Right lobe of liver (tissue), 6 donors: ENCODE measurements at regions not wholly inside any gene's neighbourhood (a gene's known extent, or its start where the extent isn't known, plus 50 kb on each side); places are given as distances from the start of the nearest gene placed in this dataset.
A peak's percentile ranks its signal among the peaks of the same experiment; 100 is the strongest.
"Not testable (repeated sequence)": the region's sequence is repeated elsewhere in the genome, so short reads cannot be mapped to it uniquely, and the experiment has no call there.

Experiments
- ATAC-seq, 4 donors: fragments of 200-7000 bp; cut with Tn5 transposase; one replicate each; pipeline ENCODE4 v1.9.1; 2020; ENCODE audit warnings: mild to moderate bottlenecking in 4 of 4, moderate library complexity in 4 of 4
- DNase-seq, 3 donors: peaks; one replicate each; pipeline ENCODE4 v3.0.0-alpha.2; 2020
- H3K27ac ChIP-seq, 3 donors: fragments of 200-600 bp; one replicate each; pipeline ENCODE4 v1.8.0; 2022
- H3K27me3 ChIP-seq, 2 donors: fragments of 200-600 bp; one replicate each; pipeline ENCODE4 v1.8.0; 2022
- H3K36me3 ChIP-seq, 4 donors: fragments of 200-600 bp; sonication (generic) in 1 of 4; one replicate each; pipeline versions ENCODE4 v1.5.1 to v1.8.0; 2017 to 2022; ENCODE audit warnings: control low read depth in 1 of 4
- H3K4me1 ChIP-seq, 4 donors: fragments of 200-600 bp; sonication (generic) in 1 of 4; one replicate each; pipeline versions ENCODE4 v1.5.1 to v1.8.0; 2017 to 2022; ENCODE audit warnings: control low read depth in 1 of 4
- H3K4me3 ChIP-seq, 3 donors: fragments of 200-600 bp; one replicate each; pipeline ENCODE4 v1.8.0; 2022
- H3K9me3 ChIP-seq, 4 donors: fragments of 200-600 bp; sonication (generic) in 1 of 4; one replicate each; pipeline versions ENCODE4 v1.5.1 to v1.8.0; 2017 to 2022; ENCODE audit warnings: control low read depth in 1 of 4
- CTCF ChIP-seq, 4 donors: fragments of 200-600 bp in 3 of 4; fragments of 450-650 bp in 1 of 4; IDR thresholded peaks; one replicate each; pipeline versions ENCODE4 v1.5.1 to v1.8.0; 2016 to 2022; ENCODE audit warnings: antibody characterized with exemption in 4 of 4, mild to moderate bottlenecking in 2 of 4
- POLR2A ChIP-seq: fragments of 450-650 bp; IDR thresholded peaks from one replicate; pipeline ENCODE4 v1.6.1; 2017; ENCODE audit warnings: antibody characterized with exemption, mild to moderate bottlenecking
- WGBS: methylation state at CpG from one replicate; pipeline ENCODE4 v1.1.6; 2018; ENCODE audit warnings: low coverage, low lambda C conversion rate; ENCODE audit not compliant: insufficient coverage; ENCODE audit errors: missing lambda C conversion rate; 5-methylcytosine and 5-hydroxymethylcytosine counted together
- intact Hi-C, 2 donors: fragments of 100-400 bp; cut with DNase I; formaldehyde crosslinking; loops; one replicate each; pipeline versions ENCODE4 v1.11.2 to v1.14.1; 2022
- donor health status: DM: no; HTN: yes; CAD: no.
- donor health status: DM: no; HTN: no; CAD: no.
- donor health status: DM: no; HTN: no; CAD: no.
- donor health status: DM: no; HTN: yes; CAD: no.
- donor health status: DM: no; HTN: yes; CAD: no.

GRCh38 chr2:221741496-221742211 lies 169.6 kb upstream of the EPHA4 start:
- TF ChIP-seq CTCF (IDR thresholded peaks at IDR 0.05) = no peak
- TF ChIP-seq POLR2A = no peak
- DNase-seq = no peak
- no peak for ATAC-seq
- intact Hi-C loops = no loop called here
- WGBS = 47% methylated on average over 4 of the region's 4 CpGs
- Histone ChIP-seq H3K27ac (no peak overlapping the region), H3K4me3 (no peak overlapping the region), H3K9me3 (no peaks in the 10 kb centered on the region), H3K36me3 (no peaks in the 10 kb centered on the region), H3K4me1 (no peaks in the 10 kb centered on the region), H3K27me3 (no peaks in the 10 kb centered on the region)

GRCh38 chr2:221731432-221732145 lies 159.5 kb upstream of the EPHA4 start:
- Histone ChIP-seq H3K4me3 (no peak overlapping the region), H3K27me3 (no peaks in the 10 kb centered on the region), H3K27ac (no peak overlapping the region), H3K9me3 (no peaks in the 10 kb centered on the region), H3K36me3 (no peaks in the 10 kb centered on the region), H3K4me1 (peaks cover 0 to 5% (median 0%) of the 10 kb centered on the region in 4 donors)
- ATAC-seq = peak in 3 of 4 donors; percentile 36 to 85 (median 81)
- no peak for TF ChIP-seq CTCF (IDR thresholded peaks at IDR 0.05)
- no peak for TF ChIP-seq POLR2A
- 32% methylated on average over 3 of the region's 3 CpGs for WGBS
- intact Hi-C loops = no loop called here
- no peak for DNase-seq

- Histone ChIP-seq H3K9me3 (no peaks in the 10 kb centered on the region), H3K4me1 (peaks cover 0 to 5% (median 0%) of the 10 kb centered on the region in 4 donors), H3K36me3 (no peaks in the 10 kb centered on the region), H3K4me3 (no peak overlapping the region), H3K27me3 (no peaks in the 10 kb centered on the region), H3K27ac (no peak overlapping the region)
- TF ChIP-seq CTCF (IDR thresholded peaks at IDR 0.05) (no peak), POLR2A (no peak)
- 86% methylated on average over 2 of the region's 2 CpGs for WGBS
- DNase-seq (no peak), ATAC-seq (no peak)
- intact Hi-C loops = no loop called here
These were observed 154.9 kb upstream of the EPHA4 start for GRCh38 chr2:221726894-221727513.

- intact Hi-C loops = no loop called here
- Histone ChIP-seq H3K27me3 (no peaks in the 10 kb centered on the region), H3K27ac (no peak overlapping the region), H3K36me3 (no peaks in the 10 kb centered on the region), H3K4me3 (no peak overlapping the region), H3K4me1 (no peaks in the 10 kb centered on the region), H3K9me3 (no peaks in the 10 kb centered on the region)
- WGBS = 38% methylated on average over 1 of the region's 1 CpG
- no peak for TF ChIP-seq POLR2A
- no peak for TF ChIP-seq CTCF (IDR thresholded peaks at IDR 0.05)
- DNase-seq (no peak), ATAC-seq (no peak)
These were observed 152.6 kb upstream of the EPHA4 start for GRCh38 chr2:221724631-221725203.

- DNase-seq = not testable (repeated sequence)
These were observed 152.0 kb upstream of the EPHA4 start for GRCh38 chr2:221724117-221724516.

More at GRCh38 chr2:221724117-221724516, 152.0 kb upstream of the EPHA4 start:
- H3K4me3 ChIP-seq, H3K27me3 ChIP-seq, intact Hi-C loops, H3K9me3 ChIP-seq, ATAC-seq, H3K27ac ChIP-seq, H3K36me3 ChIP-seq, H3K4me1 ChIP-seq: not testable (repeated sequence)
- WGBS = 50% methylated on average over 1 of the region's 1 CpG
